HPDE6-E6E7 (cell line): ENCODE measurements at regions not wholly inside any gene's neighbourhood (a gene's known extent, or its start where the extent isn't known, plus 50 kb on each side); places are given as distances from the start of the nearest gene placed in this dataset.
"Not testable (repeated sequence)": the region's sequence is repeated elsewhere in the genome, so short reads cannot be mapped to it uniquely, and the experiment has no call there.

Experiments used
- DNase-seq: peaks from one replicate; pipeline ENCODE4 v3.0.0; 2011; ENCODE audit warnings: missing footprints; ENCODE audit errors: extremely low spot score

DNA sequence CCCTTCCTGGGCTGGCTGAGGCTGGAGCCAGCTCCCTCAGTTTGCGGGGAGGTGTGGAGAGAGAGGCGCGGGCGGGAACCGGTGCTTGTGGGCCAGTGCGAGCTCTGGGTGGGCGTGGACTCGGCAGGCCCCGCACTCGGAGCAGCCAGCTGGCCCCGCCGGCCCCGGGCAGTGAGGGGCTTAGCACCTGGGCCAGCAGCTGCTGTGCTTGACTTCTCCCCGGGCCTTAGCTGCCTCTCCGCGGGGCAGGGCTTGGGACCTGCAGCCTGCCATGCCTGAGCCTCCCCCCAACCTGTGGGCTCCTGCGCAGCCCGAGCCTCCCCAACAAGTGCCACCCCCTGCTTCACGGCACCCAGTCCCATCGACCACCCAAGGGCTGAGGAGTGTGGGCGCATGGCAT is 81.6 kb upstream of the CCNG1 start:
- not testable (repeated sequence) for DNase-seq

DNA sequence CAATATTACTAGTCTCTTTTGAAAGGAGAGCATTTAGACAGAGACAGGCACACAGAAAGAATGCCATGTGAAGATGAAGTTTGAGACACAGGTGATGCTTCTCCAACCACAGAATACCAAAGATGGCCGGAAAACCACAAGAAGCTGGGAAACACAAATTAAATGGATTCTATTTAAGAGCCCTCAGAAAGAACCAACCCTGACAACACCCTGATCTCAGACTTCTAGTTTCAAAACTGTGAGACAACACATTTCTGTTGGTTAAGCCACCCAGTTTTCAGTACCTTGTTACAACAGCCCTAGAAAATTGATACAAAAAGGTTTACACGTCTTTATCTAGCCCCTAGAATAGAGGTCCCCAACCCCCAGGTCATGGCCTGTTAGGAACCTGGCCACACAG is 79.8 kb upstream of the CCNG1 start:
- DNase-seq: no peak

DNA sequence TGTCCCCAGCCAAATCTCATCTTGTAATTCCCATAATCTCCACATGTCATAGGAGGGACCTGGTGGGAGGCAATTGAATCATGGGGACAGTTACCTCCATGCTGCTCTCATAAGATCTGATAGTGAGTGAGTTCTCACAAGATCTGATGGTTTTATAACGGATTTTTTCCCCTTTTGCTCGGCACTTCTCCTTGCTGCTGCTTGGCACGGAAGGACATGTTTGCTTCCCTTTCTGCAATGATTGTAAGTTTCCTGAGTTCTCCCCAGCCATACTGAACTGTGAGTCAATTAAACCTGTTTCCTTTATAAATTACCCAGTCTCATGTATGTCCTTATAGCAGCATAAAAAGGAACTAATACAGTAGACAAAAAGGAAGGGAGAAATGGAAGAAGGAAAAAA is 76.7 kb upstream of the CCNG1 start:
- no peak for DNase-seq

DNA sequence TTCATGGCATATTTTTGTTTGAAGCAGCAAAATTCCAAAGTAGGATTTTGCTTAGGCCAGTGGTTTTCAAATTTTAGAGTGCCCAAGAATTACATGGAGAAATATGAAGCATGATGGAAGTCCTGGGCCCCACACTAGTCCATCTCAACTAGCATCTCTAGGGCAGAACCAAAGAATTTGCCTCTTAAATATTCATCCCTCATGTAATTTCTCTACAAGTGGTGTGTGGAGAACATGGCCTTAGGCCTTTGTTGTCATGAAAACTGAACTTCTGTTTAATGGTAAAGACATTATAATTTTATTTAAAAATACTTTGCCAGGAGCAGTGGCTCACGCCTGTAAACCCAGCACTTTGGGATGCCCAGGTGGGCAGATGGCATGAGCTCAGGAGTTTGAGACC is 75.9 kb upstream of the CCNG1 start:
- DNase-seq: no peak

DNA sequence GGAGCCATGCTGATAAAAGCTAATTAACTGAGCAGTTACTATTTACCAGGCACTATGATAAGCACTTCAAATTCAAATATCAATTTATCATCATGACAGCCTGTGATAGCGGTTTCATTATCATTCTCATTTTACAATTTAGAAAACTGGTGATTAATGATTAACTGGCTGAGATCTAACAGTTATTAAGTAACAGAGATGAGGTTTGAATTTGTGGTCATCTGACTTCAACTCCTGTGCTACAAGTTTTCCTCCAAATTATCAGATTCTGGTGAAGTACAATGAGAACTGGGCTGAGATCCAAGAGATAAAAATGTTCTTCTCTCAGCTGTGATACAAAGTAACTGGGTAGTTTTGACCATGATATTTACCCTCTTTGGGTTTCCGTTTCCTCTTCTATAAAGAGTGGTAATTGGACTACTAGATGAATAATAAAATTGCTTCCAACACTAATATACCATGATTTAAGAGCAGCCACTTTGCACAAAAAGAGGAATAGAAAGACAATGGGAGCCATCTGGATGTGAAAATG is 74.5 kb upstream of the CCNG1 start:
- DNase-seq: no peak

DNA sequence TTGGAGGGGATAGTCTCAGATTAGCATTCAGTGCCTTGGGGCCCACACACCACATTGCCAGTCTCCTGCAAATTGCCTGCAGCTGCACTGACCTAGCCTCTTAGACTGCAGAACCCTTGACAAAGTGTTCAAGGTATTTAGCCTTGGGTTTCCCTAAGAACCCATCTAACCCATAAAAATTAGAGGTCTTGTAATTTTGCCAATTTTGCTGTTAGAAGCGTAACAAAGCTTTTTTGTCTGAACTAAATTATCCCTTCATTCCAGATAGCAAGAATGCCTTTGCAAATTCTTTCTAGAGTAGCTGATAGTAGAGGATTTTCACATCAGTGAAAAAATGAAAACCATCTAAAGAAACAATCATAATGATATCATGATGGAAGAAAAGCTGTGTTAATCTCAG is 74.0 kb upstream of the CCNG1 start:
- DNase-seq: no peak

DNA sequence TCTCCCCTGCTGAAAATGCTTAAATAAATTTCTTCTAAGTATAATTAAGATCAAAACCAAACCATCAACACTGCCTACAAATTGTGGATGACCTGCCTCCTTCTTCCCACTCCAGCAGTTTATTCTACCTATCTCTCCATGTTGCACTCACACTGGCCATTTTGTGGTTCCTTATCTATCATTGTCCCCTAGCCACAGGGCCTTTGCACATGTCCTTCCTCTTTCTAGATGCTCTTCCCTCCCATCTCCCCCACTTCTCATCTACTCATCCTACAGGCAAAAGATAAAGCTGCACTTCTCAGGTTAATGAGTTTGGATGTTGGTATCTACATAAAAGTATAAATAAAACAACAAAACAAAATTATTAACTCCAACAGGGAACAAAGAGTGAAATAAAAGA is 70.6 kb upstream of the CCNG1 start:
- DNase-seq: no peak

DNA sequence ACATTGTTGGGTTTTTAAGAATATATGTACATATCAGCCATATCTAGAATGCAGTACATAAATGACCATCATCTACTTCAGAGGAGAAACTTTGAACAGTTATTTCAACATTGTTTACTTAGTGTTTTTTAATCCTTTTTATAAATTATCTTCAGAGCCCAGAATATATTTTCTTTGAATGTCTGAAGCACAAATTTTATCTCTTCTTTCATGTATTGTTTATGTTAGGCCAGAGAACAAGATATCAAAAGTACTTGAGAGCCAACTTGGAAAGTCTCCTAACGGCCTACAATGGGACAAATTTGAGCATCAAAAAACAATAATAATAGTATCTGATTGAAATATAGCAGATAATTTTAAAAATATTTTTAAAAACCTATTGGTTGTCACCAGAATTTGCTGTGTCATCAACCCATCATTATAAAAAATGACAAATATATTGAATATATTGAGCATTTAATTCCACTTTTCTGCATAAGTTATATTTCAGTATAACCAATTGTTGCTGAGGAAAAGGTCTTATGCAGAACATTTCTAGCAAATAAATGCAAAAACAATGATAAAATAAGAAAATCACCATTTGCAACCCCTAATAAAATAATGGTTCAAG is 67.5 kb upstream of the CCNG1 start:
- DNase-seq: no peak

DNA sequence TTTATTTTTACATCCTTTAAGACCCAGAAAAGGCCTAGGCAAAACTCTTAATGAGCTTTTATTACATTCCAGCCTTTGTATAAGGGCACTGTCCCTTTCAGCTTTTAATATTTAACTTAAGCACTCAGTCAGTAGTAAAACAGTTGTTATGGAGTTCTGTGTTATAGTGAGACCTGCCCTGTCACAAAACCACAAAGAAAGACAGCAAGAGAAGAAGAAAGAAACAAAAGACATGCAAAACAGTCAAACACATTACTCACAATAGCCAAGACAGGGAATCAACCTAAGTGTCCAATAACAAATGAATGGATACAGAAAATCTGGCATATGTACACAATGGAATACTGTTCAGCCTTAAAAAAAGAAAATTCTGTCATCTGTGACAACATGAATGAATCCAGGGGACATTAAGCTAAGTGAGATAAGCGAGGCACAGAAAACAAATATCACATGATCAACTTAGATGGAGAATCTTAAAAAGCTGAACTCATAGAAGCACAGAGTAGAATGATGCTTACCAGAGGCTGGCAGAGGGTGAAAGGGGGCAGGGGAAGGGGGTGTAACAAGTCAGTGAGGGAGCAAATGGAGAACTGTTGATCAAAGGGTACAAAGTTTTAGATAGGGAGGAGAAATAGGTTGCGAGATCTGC is 63.8 kb upstream of the CCNG1 start:
- DNase-seq: no peak

DNA sequence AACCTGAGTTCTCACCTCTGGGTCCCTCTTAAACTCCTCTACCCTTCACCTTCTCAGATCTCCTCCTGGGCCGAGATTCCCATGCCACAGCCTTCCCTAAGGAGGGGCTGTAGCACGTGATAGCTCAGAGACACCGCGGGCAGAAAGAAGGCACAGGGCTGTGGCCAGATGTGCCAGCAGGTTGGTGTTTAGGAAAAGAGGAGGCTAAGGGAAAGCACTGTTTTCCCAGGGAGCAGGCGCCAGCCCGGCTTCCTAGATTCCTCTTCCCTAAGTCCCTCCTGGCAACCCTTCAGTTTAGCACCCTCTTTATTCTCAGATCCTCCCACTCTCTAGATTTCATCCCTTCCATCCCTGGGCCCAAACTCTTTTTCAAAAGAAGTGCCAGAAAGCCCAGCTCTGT is 59.4 kb upstream of the CCNG1 start:
- no peak for DNase-seq

DNA sequence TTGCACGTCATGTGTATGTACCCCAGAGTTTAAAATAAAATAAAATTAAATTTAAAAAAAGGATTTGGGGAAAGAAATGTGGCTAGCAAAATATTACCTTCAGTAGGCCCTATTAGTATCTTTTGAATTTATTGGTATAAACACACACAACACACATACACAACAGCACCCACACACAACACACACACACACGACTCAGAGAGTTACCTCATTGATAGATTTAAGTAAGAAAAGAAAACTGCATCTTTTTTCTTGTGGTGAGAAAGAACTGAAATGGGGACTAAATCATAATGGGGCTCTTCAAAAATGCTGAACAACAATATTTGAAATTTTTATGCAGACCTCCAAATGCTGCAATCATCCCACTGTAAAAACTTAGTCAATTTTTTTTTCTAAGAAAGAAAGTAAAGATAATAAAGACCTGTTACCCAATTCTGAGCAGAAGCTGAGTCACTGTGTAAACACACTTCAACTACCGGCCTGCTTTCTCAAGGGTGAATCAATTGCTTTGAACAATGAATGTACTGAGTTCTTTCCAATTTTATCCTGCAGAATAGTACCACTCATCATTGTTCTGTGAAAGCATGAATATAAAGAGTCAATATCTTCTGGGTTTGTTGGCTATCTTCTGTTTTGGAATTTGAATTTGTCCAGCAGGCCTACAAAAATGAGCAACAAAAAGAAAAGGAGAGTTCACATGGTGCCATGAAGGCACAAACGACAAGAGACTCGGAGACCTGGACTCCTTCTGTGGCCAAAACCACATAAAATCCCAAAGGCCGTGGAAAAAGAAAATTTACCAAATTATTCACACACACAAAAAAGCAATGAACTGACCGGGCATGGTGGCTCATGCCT is 57.9 kb upstream of the CCNG1 start:
- peak; percentile 58 for DNase-seq

DNA sequence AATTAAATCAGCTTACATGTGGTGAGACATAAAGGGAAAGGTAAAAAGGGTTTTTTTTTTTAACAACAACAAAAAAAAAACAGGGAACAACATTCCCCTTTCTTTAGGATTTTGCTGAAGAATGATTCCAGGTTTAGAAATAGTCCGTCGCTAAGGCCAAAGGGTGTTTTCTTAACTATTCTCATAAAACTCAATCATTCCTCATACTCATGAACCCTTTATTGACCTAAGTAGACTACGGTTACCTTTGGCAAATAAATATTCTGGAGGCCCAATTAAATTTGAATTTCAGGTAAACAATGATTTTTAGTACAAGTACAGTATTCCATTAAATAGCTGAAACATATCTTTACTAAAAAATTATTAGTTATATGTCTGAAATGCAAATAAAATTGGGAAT is 55.6 kb upstream of the CCNG1 start:
- no peak for DNase-seq

DNA sequence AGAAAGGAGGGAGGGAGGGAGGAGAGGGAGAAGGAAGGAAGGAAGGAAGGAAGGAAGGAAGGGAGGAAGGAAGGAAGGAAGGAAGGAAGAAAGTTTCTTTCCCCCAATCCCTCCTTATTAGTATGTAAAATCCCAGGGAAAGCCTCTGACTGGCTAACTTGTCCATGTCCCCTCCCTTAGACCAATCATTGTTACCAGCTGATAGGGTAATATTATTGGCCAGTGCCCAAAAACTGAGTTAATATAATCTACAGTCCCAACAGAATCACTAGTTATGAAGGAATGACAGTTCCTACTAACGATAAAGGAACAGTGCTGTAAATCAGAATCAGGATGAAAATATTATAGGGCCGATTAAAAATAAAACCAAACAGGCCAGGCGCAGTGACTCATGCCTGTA is 53.6 kb upstream of the CCNG1 start:
- DNase-seq: no peak

DNA sequence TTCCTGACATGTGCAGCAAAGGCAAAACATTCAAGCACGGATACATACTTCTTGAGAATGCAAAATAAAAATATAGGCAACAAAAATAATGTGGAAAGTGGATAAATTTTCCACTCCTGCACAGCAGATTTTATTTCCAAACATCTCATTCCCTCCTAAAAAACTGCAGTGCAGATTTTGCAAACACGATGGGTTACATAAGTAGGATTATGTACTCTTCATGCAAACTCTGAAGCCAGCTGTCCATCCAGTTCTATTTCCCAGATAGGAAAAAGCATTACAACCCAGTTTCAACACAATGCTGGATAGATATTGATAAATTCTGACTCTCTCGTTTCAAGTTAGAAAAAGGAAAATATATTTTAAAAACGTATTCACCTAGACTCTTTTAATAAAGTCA is 52.7 kb upstream of the CCNG1 start:
- DNase-seq: no peak

DNA sequence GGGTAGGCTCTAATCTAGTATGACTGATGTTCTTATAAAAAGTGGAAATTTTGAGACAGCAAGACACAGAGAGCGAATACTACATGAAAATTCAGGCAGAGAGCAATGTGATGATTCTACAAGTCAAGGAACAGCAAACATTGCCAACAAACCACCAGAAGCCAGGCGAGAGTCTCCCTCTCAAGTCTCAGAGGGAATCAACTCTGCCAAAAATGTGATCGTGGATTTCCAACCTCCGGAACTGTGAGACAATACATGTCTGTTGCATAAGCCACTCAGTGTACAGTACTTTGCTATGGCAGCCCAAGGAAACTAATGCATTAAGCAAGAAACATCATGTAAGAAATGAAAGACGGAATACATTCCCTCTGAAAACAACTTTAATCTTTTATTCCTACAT is 52.1 kb upstream of the CCNG1 start:
- DNase-seq: no peak

DNA sequence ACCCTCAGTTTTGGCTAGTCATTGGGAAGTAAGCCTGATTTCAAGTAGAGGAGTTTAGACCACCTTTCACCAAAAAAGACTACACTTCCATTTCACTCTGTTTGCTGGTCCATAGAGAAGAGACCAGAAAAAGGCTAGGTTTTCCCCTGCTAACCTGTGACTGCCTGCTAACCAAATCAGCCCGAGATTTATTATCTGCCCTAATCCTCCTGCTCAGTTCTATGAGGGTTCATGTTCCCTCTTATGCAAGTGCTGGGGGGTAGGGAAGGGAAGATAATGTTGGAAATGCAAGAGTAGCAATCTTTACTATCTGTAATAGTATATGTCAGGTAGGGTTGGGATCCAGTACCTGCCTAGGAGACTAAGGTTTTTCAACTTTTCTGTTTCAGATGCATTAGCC is 51.6 kb upstream of the CCNG1 start:
- DNase-seq: no peak

DNA sequence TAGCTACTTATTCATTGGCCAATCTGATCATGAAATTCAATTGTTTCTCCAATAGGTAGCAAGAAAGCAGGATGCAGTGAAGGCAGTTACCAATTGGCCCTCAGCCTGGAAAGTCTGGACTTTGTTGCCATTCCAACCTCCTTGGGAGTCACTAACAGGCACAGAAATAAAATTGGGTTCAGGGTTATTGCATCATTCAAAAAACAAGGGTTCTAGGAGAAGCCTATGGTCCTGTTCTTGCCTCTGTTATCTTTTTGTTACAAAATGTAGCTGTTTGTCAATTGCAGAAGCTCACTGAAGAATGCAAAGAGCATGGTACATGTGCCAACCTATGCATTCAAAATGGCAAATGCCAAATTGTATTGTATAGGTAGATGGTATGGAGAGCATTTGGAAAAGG is 51.0 kb upstream of the CCNG1 start:
- no peak for DNase-seq

DNA sequence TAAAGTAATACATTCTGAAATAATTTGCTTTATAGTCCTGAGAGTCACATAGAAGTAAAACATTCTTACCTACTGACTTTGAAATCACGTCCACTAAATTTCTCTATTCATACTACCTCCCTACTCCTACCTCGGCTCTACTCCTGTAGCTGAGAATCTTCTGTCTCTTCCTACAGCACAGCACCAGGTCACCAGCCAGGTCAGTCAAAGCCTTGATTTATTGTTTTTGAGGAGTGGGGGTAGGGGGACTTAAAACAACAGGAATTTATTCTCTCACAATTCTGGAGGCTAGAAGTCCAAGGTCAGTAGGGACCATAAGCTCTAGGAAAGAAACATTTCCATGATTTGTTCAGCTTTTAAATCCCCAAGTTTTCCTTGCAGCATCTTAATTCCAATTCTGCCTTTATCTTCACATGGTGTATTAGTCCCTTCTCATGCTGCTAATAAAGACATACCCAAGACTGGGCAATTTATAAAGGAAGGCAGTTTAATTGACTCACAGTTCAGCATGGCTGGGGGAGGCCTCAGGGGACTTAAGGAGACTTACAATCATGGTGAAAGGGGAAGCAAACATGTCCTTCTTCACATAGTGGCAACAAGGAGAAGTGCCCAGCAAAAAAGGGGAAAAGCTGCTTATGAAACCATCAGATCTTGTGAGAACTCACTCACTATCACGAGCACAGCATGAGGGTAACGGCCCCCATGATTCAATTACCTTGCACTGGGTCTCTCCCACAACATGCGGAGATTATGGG is 49.6 kb upstream of the CCNG1 start:
- DNase-seq: no peak
